Suprapubic skin (tissue), 4 donors: ENCODE measurements at regions not wholly inside any gene's neighbourhood (a gene's known extent, or its start where the extent isn't known, plus 50 kb on each side); places are given as distances from the start of the nearest gene placed in this dataset.

Experiments
- DNase-seq, 2 donors: peaks; one replicate each; pipeline ENCODE4 v3.0.0-alpha.2; 2019; ENCODE audit warnings: low spot score in 2 of 2
- H3K27ac ChIP-seq: fragments of 200-600 bp; sonication (generic); one replicate; pipeline ENCODE4 v1.5.1; 2019
- H3K27me3 ChIP-seq: fragments of 200-600 bp; sonication (generic); one replicate; pipeline ENCODE4 v1.5.1; 2019
- H3K36me3 ChIP-seq: fragments of 200-600 bp; sonication (generic); one replicate; pipeline ENCODE4 v1.5.1; 2019
- H3K4me1 ChIP-seq: fragments of 200-600 bp; sonication (generic); one replicate; pipeline ENCODE4 v1.5.1; 2019
- H3K4me3 ChIP-seq: fragments of 200-600 bp; sonication (generic); one replicate; pipeline ENCODE4 v1.5.1; 2019; ENCODE audit warnings: mild to moderate bottlenecking
- H3K9me3 ChIP-seq: fragments of 200-600 bp; sonication (generic); one replicate; pipeline ENCODE4 v1.5.1; 2019
- CTCF ChIP-seq, 2 donors: fragments of 200-600 bp in 1 of 2; fragments of 450-650 bp in 1 of 2; sonication (generic) in 1 of 2; IDR thresholded peaks; one replicate each; pipeline ENCODE4 v1.5.1; 2016 to 2019; ENCODE audit warnings: antibody characterized with exemption in 2 of 2, mild to moderate bottlenecking in 1 of 2, moderate library complexity in 1 of 2
- EP300 ChIP-seq: sonication (generic); formaldehyde crosslinking; IDR thresholded peaks from one replicate; pipeline ENCODE4 v1.6.1; 2017; ENCODE audit warnings: antibody characterized with exemption
- POLR2A ChIP-seq, 2 donors: fragments of 450-650 bp; IDR thresholded peaks; one replicate each; pipeline ENCODE4 v1.6.1; 2017; ENCODE audit warnings: antibody characterized with exemption in 2 of 2, mild to moderate bottlenecking in 2 of 2, moderate library complexity in 2 of 2
- POLR2AphosphoS5 ChIP-seq, 3 donors: sonication (generic); formaldehyde crosslinking; IDR thresholded peaks; one replicate each; pipeline ENCODE4 v1.6.1; 2017; ENCODE audit warnings: antibody characterized with exemption in 3 of 3
- WGBS: methylation state at CpG from one replicate; pipeline ENCODE4 v1.1.5; 2018; 5-methylcytosine and 5-hydroxymethylcytosine counted together

GRCh38 chr2:57878866-57879210 lies 167.8 kb upstream of the VRK2 start:
- Histone ChIP-seq H3K27me3 (no peaks in the 10 kb centered on the region), H3K27ac (no peak overlapping the region), H3K9me3 (no peaks in the 10 kb centered on the region), H3K4me3 (no peak overlapping the region), H3K4me1 (no peaks in the 10 kb centered on the region), H3K36me3 (no peaks in the 10 kb centered on the region)
- 84% methylated on average over 2 of the region's 2 CpGs for WGBS
- TF ChIP-seq CTCF (IDR thresholded peaks at IDR 0.05) (no peak), POLR2AphosphoS5 (IDR thresholded peaks at IDR 0.05) (no peak), EP300 (no peak), POLR2A (IDR thresholded peaks at IDR 0.05) (no peak)
- no peak for DNase-seq

- Histone ChIP-seq H3K36me3 (no peaks in the 10 kb centered on the region), H3K4me3 (no peak overlapping the region), H3K9me3 (no peaks in the 10 kb centered on the region), H3K27ac (no peak overlapping the region), H3K4me1 (no peaks in the 10 kb centered on the region), H3K27me3 (no peaks in the 10 kb centered on the region)
- TF ChIP-seq POLR2AphosphoS5 (IDR thresholded peaks at IDR 0.05) (no peak), POLR2A (IDR thresholded peaks at IDR 0.05) (no peak), CTCF (IDR thresholded peaks at IDR 0.05) (no peak), EP300 (no peak)
- DNase-seq, result no peak
- WGBS, result 70% methylated on average over 4 of the region's 4 CpGs
These were observed 166.2 kb upstream of the VRK2 start for GRCh38 chr2:57880446-57880845.

- no peaks in the 10 kb centered on the region for H3K4me1 ChIP-seq
- no peaks in the 10 kb centered on the region for H3K9me3 ChIP-seq
- 86% methylated on average over 5 of the region's 5 CpGs for WGBS
- H3K4me3 ChIP-seq, result no peak overlapping the region
- H3K27ac ChIP-seq, result no peak overlapping the region
- H3K27me3 ChIP-seq, result no peaks in the 10 kb centered on the region
- no peak for DNase-seq
- no peak for TF ChIP-seq CTCF (IDR thresholded peaks at IDR 0.05)
- no peak for TF ChIP-seq POLR2AphosphoS5 (IDR thresholded peaks at IDR 0.05)
- TF ChIP-seq POLR2A (IDR thresholded peaks at IDR 0.05), result no peak
- no peak for TF ChIP-seq EP300
- H3K36me3 ChIP-seq, result no peaks in the 10 kb centered on the region
These were observed 165.6 kb upstream of the VRK2 start for GRCh38 chr2:57880967-57881366.

GRCh38 chr2:57881998-57882888 lies 164.4 kb upstream of the VRK2 start:
- DNase-seq, result no peak
- no peaks in the 10 kb centered on the region for H3K36me3 ChIP-seq
- H3K9me3 ChIP-seq, result no peaks in the 10 kb centered on the region
- H3K4me3 ChIP-seq, result no peak overlapping the region
- WGBS, result 66% methylated on average over 8 of the region's 8 CpGs
- H3K27me3 ChIP-seq, result no peaks in the 10 kb centered on the region
- TF ChIP-seq POLR2AphosphoS5 (IDR thresholded peaks at IDR 0.05) (no peak), POLR2A (IDR thresholded peaks at IDR 0.05) (no peak), CTCF (IDR thresholded peaks at IDR 0.05) (no peak), EP300 (no peak)
- no peak overlapping the region for H3K27ac ChIP-seq
- no peaks in the 10 kb centered on the region for H3K4me1 ChIP-seq

- Histone ChIP-seq H3K4me1 (no peaks in the 10 kb centered on the region), H3K27ac (no peak overlapping the region), H3K4me3 (no peak overlapping the region), H3K36me3 (no peaks in the 10 kb centered on the region), H3K27me3 (no peaks in the 10 kb centered on the region), H3K9me3 (no peaks in the 10 kb centered on the region)
- TF ChIP-seq POLR2A (IDR thresholded peaks at IDR 0.05) (no peak), EP300 (no peak), CTCF (IDR thresholded peaks at IDR 0.05) (no peak), POLR2AphosphoS5 (IDR thresholded peaks at IDR 0.05) (no peak)
- WGBS, result 75% methylated on average over 5 of the region's 5 CpGs
- DNase-seq, result no peak
These were observed 163.6 kb upstream of the VRK2 start for GRCh38 chr2:57882895-57883515.
